ENCODE measurements at regions not wholly inside any gene's neighbourhood (a gene's known extent, or its start where the extent isn't known, plus 50 kb on each side); places are given as distances from the start of the nearest gene placed in this dataset.

- no peak for DNase-seq (ENCODE audit: low read depth in 3 of 3, low spot score in 2 of 3)
Observed at GRCh38 chr2:226023946-226024345, 624.4 kb downstream of the NYAP2 start.

GRCh38 chr2:226023383-226023782, 623.9 kb downstream of the NYAP2 start:
- DNase-seq (ENCODE audit: low read depth in 3 of 3, low spot score in 2 of 3): no peak

GRCh38 chr2:226020956-226021355, 621.4 kb downstream of the NYAP2 start:
- DNase-seq (ENCODE audit: low read depth in 3 of 3, low spot score in 2 of 3): no peak

GRCh38 chr2:226020176-226020575, 620.7 kb downstream of the NYAP2 start:
- DNase-seq (ENCODE audit: low read depth in 3 of 3, low spot score in 2 of 3): no peak

- DNase-seq (ENCODE audit: low read depth in 3 of 3, low spot score in 2 of 3): no peak
Observed at GRCh38 chr2:226018641-226019040, 619.1 kb downstream of the NYAP2 start.

- no peak for DNase-seq (ENCODE audit: low read depth in 3 of 3, low spot score in 2 of 3)
Observed at GRCh38 chr2:226017537-226017936, 618.0 kb downstream of the NYAP2 start.

- DNase-seq (ENCODE audit: low read depth in 3 of 3, low spot score in 2 of 3): no peak
Observed at GRCh38 chr2:226017107-226017506, 617.6 kb downstream of the NYAP2 start.

- DNase-seq (ENCODE audit: low read depth in 3 of 3, low spot score in 2 of 3): no peak
Observed at GRCh38 chr2:226011716-226012450, 612.4 kb downstream of the NYAP2 start.

- no peak for DNase-seq (ENCODE audit: low read depth in 3 of 3, low spot score in 2 of 3)
Observed at GRCh38 chr2:226002438-226002837, 602.9 kb downstream of the NYAP2 start.

- DNase-seq (ENCODE audit: low read depth in 3 of 3, low spot score in 2 of 3): no peak
Observed at GRCh38 chr2:226001716-226002115, 602.2 kb downstream of the NYAP2 start.

- no peak for DNase-seq (ENCODE audit: low read depth in 3 of 3, low spot score in 2 of 3)
Observed at GRCh38 chr2:225999692-226000091, 600.2 kb downstream of the NYAP2 start.

GRCh38 chr2:225998653-225999052, 599.1 kb downstream of the NYAP2 start:
- DNase-seq (ENCODE audit: low read depth in 3 of 3, low spot score in 2 of 3): no peak

- no peak for DNase-seq (ENCODE audit: low read depth in 3 of 3, low spot score in 2 of 3)
Observed at GRCh38 chr2:225998116-225998515, 598.6 kb downstream of the NYAP2 start.

- DNase-seq (ENCODE audit: low read depth in 3 of 3, low spot score in 2 of 3): no peak
Observed at GRCh38 chr2:225996462-225996828, 596.9 kb downstream of the NYAP2 start.

GRCh38 chr2:225995796-225996461, 596.4 kb downstream of the NYAP2 start:
- no peak for DNase-seq (ENCODE audit: low read depth in 3 of 3, low spot score in 2 of 3)

GRCh38 chr2:225994748-225995405, 595.4 kb downstream of the NYAP2 start:
- DNase-seq (ENCODE audit: low read depth in 3 of 3, low spot score in 2 of 3): no peak

- no peak for DNase-seq (ENCODE audit: low read depth in 3 of 3, low spot score in 2 of 3)
Observed at GRCh38 chr2:225993430-225993829, 593.9 kb downstream of the NYAP2 start.

GRCh38 chr2:225989809-225990208, 590.3 kb downstream of the NYAP2 start:
- no peak for DNase-seq (ENCODE audit: low read depth in 3 of 3, low spot score in 2 of 3)

- no peak for DNase-seq (ENCODE audit: low read depth in 3 of 3, low spot score in 2 of 3)
Observed at GRCh38 chr2:225980372-225980771, 580.9 kb downstream of the NYAP2 start.

- no peak for DNase-seq (ENCODE audit: low read depth in 3 of 3, low spot score in 2 of 3)
Observed at GRCh38 chr2:225971433-225971832, 571.9 kb downstream of the NYAP2 start.

- no peak for DNase-seq (ENCODE audit: low read depth in 3 of 3, low spot score in 2 of 3)
Observed at GRCh38 chr2:225948903-225949302, 549.4 kb downstream of the NYAP2 start.

- no peak for DNase-seq (ENCODE audit: low read depth in 3 of 3, low spot score in 2 of 3)
Observed at GRCh38 chr2:225938991-225939390, 539.5 kb downstream of the NYAP2 start.
